ENCODE measurements at regions not wholly inside any gene's neighbourhood (a gene's known extent, or its start where the extent isn't known, plus 50 kb on each side); places are given as distances from the start of the nearest gene placed in this dataset.
"Not testable (repeated sequence)": the region's sequence is repeated elsewhere in the genome, so short reads cannot be mapped to it uniquely, and the experiment has no call there.

GRCh38 chr2:121837591-121837990, 82.1 kb downstream of the TSN start:
- in situ Hi-C loops (cut with HindIII; ENCODE audit: low sequenced_read_pairs) = no loop called here
- no peak for TF ChIP-seq CTCF (IDR thresholded peaks at IDR 0.05; ENCODE audit: low read depth, low read length)
- H3K4me3 ChIP-seq (ENCODE audit: low read depth, low read length) = no peak overlapping the region
- no peak for DNase-seq (ENCODE audit: low read depth, low spot score)

- DNase-seq (ENCODE audit: low read depth, low spot score) = no peak
- TF ChIP-seq CTCF (IDR thresholded peaks at IDR 0.05; ENCODE audit: low read depth, low read length) = no peak
- in situ Hi-C loops (cut with HindIII; ENCODE audit: low sequenced_read_pairs) = no loop called here
- no peak overlapping the region for H3K4me3 ChIP-seq (ENCODE audit: low read depth, low read length)
Observed at GRCh38 chr2:121838551-121838950, 83.1 kb downstream of the TSN start.

- H3K4me3 ChIP-seq (ENCODE audit: low read depth, low read length) = no peak overlapping the region
- DNase-seq (ENCODE audit: low read depth, low spot score) = no peak
- no peak for TF ChIP-seq CTCF (IDR thresholded peaks at IDR 0.05; ENCODE audit: low read depth, low read length)
- in situ Hi-C loops (cut with HindIII; ENCODE audit: low sequenced_read_pairs) = no loop called here
Observed at GRCh38 chr2:121839584-121839983, 84.1 kb downstream of the TSN start.

- H3K4me3 ChIP-seq (ENCODE audit: low read depth, low read length) = no peak overlapping the region
- in situ Hi-C loops (cut with HindIII; ENCODE audit: low sequenced_read_pairs) = no loop called here
- TF ChIP-seq CTCF (IDR thresholded peaks at IDR 0.05; ENCODE audit: low read depth, low read length) = no peak
- no peak for DNase-seq (ENCODE audit: low read depth, low spot score)
Observed at GRCh38 chr2:121849236-121849635, 93.8 kb downstream of the TSN start.

GRCh38 chr2:121853149-121853548, 97.7 kb downstream of the TSN start:
- H3K4me3 ChIP-seq (ENCODE audit: low read depth, low read length); in situ Hi-C loops (cut with HindIII; ENCODE audit: low sequenced_read_pairs); DNase-seq (ENCODE audit: low read depth, low spot score): not testable (repeated sequence)

GRCh38 chr2:121855510-121855909, 100.1 kb downstream of the TSN start:
- TF ChIP-seq CTCF (IDR thresholded peaks at IDR 0.05; ENCODE audit: low read depth, low read length) = no peak
- H3K4me3 ChIP-seq (ENCODE audit: low read depth, low read length) = no peak overlapping the region
- in situ Hi-C loops (cut with HindIII; ENCODE audit: low sequenced_read_pairs) = no loop called here
- no peak for DNase-seq (ENCODE audit: low read depth, low spot score)

- in situ Hi-C loops (cut with HindIII; ENCODE audit: low sequenced_read_pairs) = no loop called here
- TF ChIP-seq CTCF (IDR thresholded peaks at IDR 0.05; ENCODE audit: low read depth, low read length) = no peak
- no peak for DNase-seq (ENCODE audit: low read depth, low spot score)
- H3K4me3 ChIP-seq (ENCODE audit: low read depth, low read length) = no peak overlapping the region
Observed at GRCh38 chr2:121856360-121856759, 100.9 kb downstream of the TSN start.

Data from astrocyte of the spinal cord (primary cell).